NCI-H1092 (cell line): ENCODE measurements at regions not wholly inside any gene's neighbourhood (a gene's known extent, or its start where the extent isn't known, plus 50 kb on each side); places are given as distances from the start of the nearest gene placed in this dataset.

Experiments used
- DNase-seq: peaks from one replicate; lab custom pipeline; 2025; lab: John Stamatoyannopoulos, UW

DNA sequence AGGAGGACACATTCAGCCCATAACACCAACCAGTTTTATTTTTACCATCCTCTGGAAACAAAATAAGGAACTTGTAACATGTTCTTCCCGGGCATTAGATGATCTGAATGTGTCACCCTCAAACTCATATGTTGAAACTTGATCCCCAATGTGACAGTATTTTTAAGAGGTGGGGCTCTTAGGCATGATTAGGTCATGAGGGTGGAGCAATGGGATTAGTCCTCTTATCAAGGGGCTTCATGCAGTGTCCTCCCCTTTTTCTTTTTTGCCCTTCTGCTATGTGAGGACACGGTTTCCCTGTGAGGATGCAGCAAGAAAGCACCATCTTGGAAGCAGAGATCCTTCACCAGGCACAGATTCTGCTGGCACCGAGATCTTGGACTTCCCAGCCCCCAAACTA lies 401.5 kb upstream of the TRIB2 start:
- no peak for DNase-seq

DNA sequence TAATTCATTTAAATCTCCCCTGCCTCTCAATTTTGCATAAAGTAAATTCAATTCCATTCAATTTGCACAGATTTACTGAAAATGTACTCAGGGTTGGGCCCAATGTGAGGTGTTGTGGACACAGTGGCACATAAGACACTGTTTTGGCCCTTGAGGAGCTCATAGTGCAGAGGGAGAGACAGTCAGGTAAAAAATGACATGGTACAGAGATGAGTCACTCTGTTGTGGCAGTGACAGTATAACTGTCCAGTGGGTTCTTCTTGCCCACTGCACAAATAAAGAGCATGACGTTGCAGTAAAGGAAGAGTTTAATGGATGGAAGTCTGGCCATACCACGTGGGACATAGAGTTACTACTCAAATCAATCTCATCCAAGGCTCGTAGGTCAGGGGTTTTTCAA lies 400.3 kb upstream of the TRIB2 start:
- no peak for DNase-seq

DNA sequence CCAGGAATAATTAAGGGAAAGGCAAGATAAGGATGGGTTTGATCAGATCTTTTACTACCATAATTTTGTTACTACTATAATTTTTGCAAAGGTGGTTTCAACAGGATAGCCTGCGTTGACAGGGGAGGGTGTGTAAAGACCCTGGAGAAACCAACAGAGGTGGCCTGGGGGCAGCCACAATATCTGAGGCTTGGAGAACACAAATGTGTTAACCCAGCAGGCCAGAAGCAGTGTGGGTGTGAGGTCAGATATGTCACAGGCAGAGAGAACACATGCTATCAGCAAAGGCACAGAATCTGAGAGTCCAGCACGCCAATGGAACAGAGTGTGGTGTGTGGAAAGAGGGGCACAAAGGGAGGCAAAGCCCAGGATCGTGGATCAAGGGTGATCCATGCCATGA lies 399.4 kb upstream of the TRIB2 start:
- no peak for DNase-seq

DNA sequence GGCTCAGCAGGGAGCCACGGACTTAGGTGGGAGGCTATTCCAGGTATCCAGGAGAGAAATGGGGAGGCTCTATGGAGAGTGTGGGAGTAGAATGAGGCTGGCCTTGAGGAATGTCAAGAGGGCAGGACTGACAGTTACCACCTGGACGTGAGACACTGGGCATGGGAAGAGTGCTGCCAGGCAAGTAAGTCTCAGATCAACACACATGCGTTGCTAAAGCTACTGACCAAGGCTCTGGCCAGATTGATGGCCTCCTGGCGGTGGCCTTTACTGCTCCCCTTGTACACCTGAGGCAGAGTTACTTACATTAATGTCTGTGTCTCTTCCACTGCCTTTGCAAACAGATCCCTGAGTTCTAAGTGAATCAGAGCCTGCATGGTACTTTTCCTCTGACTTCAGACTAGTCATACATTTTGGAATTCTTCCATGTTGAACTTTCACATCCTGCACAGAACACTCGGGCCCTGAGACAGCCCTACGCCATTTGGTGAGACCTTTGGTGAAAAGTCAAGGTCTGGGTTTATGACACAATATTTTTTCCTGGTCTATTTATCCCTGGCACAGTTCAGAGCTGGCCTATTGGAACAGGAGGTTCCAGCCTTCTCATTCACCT lies 398.8 kb upstream of the TRIB2 start:
- no peak for DNase-seq

DNA sequence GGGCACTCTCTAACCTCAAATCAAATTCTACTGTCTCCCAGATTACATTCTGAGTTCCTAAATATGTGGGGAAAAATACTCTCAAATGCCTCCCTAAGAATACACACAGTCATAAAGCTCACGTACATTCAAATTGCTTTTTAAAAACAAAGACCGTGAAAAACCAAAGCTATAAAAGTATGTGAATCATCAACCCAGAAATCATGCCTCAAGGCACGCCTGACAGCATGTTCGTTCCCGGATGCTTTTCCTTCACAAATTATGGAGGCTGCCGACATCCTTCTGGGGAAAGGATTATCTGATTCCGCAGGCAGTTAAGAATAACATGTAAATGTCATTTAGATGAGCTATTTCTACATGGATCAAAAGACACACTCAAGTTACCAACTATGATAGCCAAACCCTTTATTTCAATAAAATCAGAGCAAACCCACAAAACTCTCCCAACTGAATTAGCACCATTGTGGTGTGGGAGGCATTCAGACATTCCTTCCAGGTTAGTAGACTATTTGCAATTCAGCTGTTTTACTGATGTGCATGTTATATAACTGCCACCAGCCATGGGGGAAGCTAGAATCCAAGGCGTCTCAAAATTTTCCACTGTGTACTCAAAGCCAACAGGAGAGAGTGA lies 398.2 kb upstream of the TRIB2 start:
- no peak for DNase-seq

DNA sequence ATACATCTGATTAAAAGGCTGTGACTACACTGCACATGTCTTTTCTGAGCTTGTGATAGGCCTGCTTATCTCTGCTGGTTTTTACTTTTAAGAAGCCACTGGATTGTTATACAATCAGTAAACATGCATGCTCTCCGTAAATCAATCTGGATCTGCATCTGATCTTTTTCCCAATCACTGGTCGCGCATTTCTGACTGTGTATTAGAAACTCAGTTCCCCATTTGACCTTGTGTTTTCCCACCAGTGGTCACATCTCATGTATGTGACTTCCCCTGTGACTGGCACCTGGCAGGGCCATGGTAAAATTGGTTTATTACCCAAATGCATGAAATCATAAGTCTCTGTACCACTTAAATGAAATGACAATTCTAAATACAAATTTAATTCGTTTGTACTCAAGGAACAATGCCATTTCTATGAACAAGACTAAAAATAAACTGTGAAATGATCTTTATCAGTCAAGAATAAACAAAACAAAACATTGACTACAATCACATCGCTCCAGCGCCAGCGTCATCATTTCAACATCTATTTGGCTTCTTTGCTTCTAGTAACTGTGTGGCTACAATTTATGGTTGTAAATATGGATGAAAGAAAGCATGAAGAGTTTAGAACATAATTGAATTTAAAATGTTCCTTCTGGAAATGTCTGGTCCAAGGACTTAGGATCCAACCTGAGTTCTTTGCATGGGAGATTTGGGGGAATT lies 396.6 kb upstream of the TRIB2 start:
- DNase-seq, result no peak

DNA sequence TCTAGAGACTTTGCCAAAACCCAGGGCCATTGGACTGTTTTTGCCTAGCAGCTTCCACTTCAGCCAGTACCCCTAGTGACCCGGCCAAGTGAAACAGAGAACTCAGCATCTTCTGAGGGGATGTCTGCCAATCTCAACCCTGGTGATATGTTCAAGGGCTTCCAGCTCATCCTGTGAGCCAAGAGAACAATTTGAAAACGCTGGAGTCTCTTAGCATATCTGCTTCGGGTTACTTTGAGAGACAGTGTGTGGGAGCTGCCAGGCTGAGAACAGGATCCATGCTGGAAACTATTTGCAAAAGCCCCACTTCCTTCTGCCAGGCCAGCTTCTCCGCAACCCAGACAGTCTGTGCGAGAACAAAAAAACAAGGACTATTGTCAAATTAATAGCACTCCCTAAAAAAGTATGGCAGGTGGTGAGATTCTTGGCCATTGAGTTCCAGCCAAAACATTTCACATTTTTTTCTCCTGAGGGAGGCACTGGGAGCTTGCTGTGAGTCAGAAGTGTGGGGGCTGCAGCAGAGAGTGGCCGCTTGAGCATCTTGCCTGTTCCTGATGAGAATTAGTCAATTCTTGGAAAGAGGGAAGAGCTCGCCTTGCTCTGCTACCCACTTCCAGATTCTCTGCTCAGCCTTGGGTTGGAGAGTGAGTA lies 395.6 kb upstream of the TRIB2 start:
- no peak for DNase-seq

DNA sequence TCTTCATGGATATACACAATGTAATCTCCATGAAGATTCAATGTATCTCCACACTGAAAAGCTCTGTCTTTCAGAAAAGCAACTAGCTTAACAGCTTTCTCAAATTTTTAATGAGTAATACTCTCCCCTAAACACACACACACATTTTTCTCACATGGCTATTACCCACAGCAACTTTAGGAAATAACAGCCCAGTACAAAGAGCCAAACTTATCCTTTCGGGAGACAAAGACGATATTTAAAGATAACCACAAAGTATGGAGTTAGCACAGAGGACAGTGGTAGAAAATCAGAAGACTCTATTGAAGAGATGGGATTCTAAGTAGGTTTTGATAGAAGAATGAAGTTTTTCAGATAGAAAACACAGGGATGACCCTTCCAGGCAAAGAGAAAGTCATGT lies 394.9 kb upstream of the TRIB2 start:
- DNase-seq, result no peak

DNA sequence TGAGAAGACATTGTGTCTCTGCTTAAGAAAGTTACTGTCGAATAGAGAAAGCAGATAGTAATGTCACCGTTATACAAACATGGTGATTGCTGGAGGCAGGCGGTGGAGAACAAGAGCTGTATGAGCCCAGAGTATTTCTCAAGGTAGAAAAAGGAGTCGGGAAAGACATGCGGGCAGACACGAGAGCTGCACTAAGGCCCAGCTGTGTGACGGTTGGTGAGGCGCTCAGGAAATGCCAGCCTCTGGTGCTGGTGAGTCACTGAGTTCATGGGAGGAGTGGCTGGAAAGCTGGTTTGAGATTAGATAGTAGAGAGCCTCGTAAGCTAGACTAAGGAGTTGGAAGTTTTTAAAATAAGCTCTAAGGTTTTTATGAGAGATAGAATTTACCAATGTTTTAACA lies 390.9 kb upstream of the TRIB2 start:
- DNase-seq, result no peak

DNA sequence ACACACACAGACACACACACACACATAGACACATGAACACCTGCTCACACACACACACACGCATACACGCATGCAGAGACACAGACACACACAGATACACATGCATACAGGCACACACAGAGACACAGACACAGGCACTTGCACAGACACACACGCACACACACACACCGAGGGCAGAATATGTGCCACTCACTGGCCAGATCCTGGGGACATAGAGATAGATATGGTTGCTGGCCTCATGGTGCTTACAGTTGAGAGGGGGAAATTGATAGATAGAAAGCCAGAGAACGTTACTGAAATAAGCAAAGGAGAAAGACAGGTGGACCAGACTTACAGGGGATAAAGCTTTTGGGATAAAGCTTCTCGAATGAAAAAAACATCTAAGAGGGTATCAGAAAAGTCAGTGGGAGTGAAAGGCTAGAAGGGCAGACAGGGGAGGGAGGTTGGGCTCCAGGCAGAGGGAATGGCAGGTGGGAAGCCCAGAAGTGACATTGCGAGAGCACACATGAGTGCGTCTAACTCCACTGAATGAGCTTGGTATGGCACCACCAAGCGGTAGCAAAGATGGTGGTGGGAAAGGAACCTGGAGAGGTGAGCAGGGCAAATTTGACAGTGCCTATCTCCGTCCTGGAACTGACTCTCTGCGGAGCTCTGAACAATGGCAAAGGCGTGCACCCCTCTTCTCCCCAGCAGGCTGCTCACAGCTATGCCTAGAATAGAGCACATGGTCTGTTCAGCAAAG lies 390.1 kb upstream of the TRIB2 start:
- no peak for DNase-seq

DNA sequence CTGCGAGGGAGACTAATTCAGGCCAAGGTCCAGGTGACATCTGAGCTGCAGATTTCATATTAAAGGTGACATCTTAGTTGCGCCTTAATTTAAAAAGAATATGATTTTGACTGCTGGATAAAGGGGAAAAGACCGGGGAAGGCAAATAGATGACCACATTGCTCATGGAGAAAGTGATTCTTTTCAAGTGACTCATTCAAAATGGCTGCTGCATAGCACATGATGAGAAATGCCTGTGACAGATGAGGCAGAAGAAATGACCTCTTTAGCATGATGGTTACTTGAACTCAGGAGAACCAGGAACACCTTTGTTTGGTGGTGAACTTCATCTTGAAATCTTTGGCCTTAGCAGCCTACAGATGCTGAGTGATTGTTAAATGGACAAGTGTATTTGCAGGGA lies 385.8 kb upstream of the TRIB2 start:
- DNase-seq, result no peak

DNA sequence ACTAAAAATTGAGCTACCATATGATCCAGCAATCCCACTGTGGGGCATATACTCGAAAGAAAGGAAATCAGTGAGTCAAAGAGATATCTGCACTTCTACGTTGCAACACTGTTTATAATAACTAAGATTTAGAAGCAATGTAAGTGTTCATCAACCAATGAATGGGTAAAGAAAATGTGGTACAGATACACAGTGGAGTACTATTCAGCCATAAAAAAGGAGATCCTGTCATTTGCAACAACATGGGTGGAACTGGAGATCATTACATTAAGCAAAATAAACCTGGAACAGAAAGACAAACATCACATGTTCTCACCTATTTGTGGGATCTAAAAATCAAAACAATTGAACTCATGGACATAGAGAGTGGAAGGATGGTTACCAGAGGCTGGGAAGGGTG lies 385.0 kb upstream of the TRIB2 start:
- no peak for DNase-seq

DNA sequence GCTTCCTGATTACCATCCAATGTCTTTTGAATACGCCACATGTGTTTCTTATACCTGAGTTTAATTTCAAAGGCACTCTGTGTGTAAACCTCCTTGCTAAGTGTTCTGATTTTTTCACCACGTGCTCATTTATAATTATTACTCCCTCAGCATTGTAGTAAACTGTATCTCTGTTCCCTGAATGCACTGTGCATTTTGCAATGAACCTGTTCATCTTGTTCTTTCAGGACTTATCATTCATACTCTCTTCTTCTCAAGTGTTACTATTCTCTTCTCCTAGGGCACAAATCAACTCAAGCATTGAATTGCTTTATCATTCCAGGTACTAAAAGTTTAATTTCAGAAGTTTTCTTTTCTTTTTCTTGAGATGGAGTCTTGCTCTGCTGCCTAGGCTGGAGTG lies 383.4 kb upstream of the TRIB2 start:
- DNase-seq, result no peak

DNA sequence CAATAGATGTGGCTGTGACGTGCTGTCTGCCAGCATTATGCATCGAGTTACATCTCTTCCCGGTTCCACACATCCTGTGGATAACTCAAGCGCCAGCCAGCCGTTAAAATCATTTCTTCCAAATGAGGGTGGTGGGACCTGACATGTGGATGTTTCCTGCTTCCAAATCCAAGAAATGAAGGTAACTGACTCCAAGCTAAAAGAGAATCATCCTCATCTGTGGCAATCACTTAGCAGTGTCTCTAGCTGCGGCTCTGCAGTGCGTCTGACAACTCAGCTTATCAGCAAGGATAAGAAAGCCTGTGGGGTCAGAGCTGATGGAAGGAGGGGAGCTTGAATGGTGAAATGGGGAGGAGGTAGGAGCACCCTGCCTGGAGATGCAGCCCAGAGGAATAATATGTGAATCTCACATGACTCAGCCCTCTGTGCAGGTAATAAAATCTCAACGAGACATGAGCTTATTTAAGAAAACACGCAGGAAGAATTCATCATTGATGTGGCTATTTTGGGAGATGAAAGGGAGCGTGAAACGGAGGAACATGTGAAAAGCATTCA lies 382.2 kb upstream of the TRIB2 start:
- DNase-seq, result no peak

DNA sequence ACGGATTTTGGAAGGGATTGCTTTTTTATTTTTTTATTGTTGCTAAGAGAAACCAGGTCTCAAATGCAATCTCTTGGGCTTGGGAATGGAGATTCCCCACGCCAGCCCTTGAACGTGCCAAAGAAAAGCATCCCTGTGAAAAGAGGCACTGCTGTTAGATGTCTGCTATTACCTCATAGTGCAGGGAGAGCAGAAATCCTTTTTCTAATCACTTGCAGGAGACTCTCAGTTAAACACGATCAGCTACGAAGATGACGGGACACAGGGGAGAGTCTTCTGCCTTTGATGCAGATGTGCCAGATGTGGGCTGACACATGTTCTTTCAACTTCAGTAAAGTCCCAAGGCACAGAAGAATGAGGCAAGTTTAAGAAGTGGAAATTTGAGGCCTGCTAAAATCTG lies 381.6 kb upstream of the TRIB2 start:
- DNase-seq, result no peak

DNA sequence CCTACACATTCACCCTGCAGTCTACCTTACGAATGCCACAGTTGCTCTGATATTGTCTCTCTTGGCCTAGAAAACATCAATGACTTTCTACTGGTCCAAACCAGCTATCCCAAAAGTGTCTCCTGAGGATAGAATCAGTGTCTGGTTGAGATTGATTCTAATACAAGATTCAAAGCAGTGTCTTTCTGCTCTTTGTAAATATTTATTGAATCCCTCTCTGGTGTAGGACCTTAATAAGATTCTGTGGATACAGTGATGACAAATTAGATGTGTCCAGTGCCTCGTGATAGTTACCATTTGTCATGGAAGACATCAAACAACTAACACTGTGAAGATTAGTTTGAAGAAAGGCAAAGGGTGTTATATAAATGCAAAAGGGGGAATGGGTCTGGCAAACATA lies 380.7 kb upstream of the TRIB2 start:
- no peak for DNase-seq

DNA sequence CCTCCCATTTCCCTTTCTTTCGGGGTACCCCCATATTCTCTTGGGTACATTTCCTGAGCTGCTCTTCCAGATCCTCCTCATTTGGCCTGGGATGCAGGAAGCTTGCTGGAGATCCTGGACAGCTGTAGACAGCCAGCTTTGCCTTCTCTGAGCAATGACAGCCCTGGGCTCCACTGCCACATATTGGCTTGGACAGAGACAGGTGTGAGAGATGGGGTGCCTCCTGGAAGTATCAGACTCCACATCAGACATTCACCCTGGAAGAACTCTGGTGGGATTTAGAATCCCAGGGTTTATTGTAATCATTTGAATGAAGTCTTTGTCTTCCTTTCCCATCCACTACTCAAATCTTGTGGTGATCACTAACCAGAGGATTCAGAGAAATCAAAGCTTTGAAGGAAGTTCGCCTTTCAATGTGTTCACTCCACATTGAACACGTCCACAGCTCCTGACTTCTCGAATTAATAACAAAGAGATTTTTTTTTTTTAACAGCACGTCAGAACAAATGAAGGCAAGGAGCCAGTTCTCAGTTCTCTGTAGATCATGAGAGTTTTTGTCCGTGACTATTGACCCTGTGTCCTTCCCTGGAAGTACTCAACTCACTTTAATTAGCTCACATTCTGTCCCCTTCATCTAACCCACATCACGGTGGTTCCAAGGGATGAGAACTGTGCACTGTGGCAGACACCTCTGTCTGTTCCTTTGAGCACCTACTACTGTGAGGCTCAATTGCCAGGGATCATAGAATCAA lies 377.6 kb upstream of the TRIB2 start:
- no peak for DNase-seq

DNA sequence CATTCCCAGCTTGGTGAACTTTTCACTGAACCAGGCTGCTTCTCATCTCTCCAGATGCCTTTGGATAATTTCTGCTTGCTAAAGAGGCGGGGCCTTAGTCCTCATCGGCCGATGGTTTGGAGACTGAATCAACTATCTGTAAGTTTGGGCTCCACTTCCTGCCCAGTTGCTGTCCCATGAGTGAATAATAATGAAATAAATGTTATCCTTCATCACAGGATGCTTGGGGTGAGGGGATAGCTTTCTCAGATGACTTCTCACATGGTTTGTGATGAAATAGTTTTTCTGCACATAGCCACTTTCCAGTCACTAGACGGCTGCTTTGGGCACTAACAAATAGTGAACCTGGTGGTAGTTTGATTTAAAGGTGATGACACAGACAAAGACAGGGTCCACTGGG lies 376.6 kb upstream of the TRIB2 start:
- DNase-seq, result no peak

DNA sequence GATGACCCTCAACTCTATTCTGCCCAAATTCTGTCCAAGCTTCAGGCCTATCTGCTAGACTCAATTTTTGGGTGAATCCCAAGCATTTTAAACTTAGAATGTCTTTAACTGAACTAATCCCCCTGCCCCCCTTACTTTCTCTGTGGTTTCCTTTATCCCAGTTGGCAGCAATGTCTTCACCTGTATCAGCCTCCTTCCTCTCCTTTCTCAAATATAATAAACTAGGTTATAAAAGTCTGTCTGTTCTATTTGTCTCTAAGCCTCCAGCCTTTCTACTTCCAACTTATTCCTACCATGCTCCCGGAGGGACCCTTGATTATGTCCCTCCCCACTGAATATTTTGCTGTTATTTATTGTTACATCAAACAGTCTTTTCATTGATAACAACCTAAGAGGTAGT lies 375.5 kb upstream of the TRIB2 start:
- DNase-seq, result no peak

DNA sequence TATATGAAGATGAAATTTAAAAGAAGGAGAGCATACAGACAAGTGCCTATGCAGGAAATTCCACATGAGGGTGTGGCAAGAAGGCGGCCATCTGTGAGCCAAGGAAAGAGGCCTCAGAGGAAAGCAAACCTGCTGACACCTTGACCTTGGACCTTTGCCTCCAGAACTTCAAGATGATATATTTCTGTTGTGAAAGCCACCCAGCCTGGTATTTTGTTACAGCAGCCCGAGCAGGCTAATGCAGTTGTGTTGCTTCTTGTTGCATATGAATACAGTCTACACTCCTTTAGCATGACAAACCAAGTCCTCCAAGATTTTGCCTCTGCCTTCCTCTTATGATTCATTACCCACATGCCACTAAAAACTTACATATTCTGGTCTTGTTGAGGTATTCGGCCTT lies 374.8 kb upstream of the TRIB2 start:
- no peak for DNase-seq

DNA sequence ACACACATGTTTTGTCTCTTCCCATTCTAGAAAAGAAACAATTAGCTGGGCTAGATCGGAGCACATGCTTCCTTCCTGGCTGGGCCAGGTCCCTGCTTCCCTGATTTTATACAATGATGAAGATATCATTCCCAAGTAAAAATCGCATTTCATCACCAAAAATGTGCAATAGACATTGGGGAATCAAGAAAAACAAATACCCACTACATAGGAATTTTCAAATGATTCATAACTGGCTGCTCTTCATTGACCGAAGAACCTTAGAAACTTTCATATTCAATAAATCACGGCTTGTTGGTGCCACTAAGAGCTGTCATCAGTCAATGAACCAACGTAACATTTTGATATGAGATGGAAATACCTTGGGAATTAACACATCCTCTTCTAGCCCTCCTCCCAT lies 373.6 kb upstream of the TRIB2 start:
- DNase-seq, result no peak
